NCI-H1930 (cell line): ENCODE measurements at regions not wholly inside any gene's neighbourhood (a gene's known extent, or its start where the extent isn't known, plus 50 kb on each side); places are given as distances from the start of the nearest gene placed in this dataset.

ENCODE experiments used
- DNase-seq, 2 experiments: peaks; one replicate each; lab custom pipeline; 2025; lab: John Stamatoyannopoulos, UW

DNA sequence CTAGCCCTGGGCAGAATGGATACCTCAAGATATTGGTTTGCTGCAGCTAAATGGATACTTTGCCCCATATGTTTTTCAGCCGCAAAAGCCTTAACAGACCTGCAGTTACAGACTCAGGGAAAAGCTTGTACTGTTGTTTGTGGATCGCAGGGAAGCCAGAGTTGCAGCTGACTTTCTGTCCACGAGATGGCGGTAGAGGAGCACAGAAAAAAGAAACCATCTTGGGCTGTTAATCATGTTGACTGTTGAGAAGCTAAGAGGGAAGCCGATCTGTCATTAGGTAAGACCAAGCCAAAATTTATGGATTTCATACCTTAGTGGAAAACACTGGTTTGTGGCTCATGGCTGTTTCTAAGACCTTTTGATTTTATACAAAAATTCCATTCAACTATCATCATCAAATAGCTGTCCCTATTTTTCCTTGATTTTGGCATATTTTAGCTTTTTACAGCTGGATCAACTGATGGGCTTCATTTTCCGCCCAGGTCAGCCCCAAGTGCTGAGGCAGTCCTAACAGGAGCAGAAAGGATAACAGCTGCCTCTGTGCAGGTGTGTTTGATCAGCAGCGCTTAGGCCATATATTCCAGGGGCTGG lies 205.7 kb upstream of the ZPLD1 start:
- peak; percentile 11 to 68 for DNase-seq

DNA sequence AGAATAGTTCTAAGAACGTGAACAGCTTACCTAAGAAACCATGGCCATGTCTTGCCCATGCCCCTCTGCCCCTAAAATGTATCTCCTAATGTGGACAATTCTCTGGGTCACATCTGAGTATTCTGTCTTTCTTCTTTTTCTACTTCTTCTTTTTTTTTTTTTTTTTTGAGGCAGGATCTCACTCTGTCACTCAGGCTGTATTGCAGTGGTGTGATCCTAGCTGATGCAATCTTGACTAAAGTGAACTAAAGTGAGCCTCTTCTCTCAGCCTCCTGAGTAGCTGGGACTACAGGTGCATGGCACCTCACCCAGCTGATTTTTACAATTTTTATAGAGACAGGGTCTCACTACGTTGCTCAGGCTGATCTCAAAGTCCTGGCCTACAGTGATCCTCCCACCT lies 204.8 kb upstream of the ZPLD1 start:
- no peak for DNase-seq

DNA sequence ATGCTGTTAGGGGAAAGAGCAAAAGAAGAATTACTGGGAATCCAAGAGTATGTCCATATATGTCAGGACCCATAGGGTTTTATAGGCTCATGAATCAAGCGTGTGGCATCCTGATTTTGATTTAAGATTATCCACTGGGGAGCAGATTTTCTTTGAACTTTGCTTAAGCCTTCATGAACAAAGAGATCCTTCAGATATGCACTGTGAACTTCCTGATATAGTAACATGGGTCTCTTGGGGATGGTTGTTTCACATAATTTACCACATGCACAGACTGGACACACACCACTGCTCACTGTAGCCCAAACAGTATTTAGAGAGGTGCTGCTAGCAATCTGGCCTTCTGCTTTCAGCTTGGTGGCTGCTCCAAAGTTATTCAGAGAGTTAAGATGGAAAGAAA lies 200.9 kb upstream of the ZPLD1 start:
- DNase-seq = no peak

DNA sequence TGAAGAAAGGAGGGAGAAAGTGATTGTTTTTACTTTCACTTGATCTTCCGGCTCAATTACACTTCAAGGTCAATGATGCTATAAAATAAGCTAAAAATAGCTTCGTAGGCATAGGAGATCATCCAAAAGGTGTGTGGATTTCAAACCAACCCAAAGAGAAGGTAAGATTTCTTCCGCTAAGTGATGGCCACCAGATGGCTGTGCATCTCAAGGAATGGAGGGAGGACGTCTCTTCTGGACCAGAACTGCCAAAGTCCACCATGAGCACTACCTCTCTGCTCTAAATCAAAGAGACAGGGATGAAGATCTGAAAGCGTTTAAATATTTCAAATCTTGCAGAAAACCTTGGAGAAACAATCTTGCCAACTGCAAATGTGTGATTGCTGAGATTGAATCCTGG lies 199.1 kb upstream of the ZPLD1 start:
- no peak for DNase-seq

DNA sequence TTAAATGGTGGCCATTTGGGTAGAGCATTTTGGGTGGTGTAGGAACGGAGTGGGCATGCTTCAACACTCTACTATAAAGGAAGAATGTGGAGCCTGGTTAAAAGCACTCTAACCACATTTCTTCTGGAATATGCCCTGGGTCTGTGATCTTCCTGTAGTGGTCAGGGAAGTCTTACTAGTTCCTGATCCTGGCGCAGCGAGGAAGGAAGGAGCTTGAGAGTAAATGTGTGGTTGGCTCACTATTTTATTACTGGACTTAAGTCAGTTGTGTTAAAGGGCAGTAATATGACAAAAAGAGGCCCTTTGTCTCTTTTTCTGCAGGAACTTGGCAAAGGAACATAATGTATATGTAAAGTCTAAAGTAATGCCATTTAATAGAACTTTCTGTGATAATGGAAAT lies 197.6 kb upstream of the ZPLD1 start:
- no peak for DNase-seq

DNA sequence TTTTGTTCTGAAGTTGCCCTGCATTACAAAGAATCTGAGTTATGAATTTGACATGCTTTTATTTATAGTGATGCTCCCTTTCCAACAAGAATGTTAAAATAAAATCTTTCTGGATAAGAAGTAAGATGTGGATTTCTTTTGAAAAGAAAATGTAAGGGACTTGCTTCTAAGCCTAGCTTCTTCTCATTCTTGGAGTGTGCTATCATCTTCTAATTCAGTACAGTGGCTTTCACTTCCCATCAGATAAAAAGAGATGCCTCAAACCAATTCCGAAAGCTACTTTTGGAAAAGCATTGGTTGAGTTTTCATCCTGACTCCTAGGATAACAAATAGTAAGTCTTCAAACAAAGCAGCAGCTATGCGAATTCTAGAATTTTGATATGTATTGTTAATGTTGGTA lies 197.0 kb upstream of the ZPLD1 start:
- DNase-seq = no peak

DNA sequence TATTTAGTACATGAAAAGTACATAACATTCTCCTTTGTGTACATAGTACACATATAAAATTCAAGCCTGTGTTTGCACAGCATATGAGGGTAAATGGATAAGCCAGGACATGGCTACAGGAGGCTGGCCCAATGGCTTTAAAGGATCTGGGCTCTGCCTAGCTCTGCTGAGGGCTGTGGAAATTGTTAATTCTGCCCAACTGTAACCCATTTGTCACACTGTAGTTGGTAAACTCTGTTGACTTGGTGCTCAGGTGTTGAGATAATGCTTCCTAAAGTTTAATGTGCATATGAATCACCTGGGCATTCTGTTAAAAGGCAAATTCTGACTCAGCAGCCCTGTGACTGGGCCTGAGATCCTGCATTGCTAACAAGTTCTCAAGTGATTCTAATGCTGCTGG lies 196.5 kb upstream of the ZPLD1 start:
- DNase-seq = no peak

DNA sequence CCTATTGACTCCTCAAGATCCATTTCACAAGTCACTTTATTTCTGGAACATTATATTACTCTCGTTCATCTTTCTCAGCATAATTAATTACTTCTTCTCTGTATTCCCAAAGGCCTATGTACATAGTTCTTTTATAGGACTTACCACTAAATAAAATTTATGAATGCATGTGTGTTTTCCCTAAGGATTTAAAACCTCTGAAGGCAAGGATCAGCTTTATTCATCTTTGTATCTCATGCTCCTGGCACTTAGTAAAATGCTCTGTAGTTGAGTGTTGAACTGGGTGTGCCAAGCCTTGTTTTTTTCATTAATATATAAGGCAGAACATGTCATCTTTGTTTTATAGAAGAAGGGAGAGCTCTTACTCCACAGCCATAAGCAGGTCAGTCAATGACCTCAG lies 194.1 kb upstream of the ZPLD1 start:
- no peak for DNase-seq

DNA sequence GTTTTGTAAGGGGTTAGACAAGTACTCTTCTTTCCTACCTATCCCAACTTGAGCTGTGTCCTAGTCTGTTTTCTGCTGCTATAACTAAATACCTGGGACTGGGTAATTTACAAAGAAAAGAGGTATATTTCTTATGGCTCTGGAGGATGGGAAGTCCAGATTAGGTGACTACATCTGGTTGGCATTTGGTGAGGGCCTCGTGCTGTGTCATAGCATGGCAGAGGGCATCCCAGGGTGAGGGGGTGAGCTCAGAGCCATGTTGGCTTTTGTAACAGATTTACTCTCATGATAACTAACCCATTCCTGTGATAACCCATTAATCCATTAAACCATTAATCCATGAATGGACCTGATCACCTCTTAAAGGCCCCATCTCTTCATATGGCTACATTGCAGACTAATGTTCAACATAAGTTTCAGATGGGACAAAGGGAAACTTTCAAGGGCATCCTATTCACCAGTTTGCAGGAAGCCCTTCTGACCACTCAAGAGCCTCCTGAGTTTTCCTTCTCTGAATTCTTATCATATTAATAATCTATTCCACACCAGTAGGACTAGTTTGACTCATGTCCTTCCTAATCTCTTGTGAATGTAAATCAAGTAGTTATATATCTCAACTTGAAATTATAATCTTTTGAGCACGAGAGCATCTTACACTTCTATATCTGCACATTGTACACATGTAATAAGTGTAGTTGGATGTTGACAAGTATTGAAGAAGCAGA lies 185.7 kb upstream of the ZPLD1 start:
- no peak for DNase-seq

DNA sequence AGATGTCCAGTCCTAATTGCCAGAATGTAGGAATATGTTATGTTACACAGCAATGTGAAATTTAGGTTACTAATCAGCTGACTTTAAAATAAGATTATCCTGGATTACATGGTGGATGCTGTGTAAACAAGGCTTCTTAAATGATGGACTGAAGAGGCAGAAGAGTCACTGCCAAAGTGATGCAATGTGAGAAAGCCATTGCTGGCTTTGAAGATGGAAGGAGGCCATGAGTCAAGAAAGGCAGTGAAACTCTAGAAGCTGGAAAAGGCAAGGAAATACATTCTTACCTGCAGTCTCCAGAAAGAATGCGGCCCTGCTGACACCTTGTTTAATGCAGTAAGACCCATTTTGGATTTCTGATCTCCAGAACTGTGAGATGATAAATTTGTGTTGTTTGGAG lies 179.1 kb upstream of the ZPLD1 start:
- no peak for DNase-seq

DNA sequence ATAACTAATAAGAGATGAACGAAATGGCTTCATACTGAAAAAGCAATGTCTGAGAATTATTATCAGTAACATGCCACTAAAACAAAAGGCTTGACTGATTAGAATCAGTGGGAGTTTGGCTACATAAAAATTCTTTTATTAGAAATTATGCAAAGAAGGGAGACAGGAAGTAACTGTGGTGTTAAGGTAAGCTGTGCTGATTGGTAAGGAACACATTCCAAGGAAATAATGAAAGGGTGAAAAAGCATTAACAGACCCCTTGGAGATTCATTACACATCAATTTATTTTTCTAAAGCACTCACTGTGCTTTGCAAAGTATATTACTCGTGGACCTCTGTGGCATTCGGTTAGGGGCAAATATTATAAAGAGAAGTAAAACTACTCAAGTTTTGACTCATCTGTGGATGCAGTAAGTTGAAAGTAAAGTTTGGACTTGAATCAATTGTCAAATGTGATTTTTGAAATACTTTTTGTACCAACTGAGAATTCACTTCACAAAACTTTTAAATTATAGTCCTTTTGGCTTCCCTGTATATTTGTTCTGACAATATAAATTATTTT lies 176.1 kb upstream of the ZPLD1 start:
- DNase-seq = no peak

DNA sequence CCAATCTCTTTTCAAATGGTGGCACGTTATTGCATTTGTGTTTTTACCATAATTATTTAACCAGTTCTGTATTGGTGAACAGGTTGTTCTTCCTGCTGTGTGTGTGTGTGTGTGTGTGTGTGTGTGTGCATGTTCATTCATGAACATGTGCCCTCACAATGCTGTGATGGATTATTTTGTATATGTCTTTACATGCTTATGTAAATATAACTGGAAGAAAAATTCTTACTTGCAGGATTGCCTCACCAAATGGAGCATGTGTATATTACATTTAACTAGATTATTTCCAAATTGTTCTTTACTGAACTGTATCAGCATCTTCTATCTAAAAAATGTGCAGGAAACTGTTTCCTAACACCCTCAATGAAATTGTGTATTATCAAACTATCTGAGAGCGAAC lies 175.2 kb upstream of the ZPLD1 start:
- no peak for DNase-seq

DNA sequence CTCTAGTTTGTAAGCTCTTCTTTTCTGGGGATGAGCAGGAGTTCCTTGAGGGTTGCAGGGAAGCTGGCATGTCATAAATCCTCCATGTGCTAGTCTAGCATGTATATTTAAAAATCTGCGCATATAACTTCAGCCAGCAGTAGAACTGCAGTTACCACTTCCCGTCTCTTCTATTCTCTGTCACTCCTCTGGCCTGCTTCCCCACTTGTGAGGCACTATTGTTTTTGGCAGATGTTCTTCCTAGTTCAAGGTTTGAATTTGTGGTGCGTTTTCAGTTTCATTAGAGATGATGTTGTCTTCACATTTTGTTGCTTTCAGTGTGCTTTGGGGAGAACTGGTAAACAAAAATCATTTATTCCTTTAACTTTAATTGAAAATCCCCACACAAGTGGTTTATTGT lies 169.1 kb upstream of the ZPLD1 start:
- no peak for DNase-seq

DNA sequence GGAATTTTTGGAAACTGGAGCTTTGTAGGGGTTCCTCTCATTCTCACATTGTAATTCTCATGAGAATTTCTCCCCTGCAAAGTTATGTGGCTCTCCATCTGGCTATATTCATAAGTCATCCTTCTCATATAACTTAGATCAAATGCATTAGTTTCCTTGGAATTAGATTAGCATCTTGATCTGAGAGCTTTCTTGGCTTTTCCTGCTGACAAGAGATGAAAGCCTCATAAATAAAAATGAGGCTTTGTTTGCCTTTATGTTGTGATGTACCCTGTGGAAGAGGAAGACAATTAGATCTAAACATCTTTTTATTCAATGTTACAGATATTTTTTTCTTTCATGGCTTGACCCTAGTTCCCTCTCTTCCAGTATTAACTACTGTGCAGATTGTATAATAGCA lies 165.4 kb upstream of the ZPLD1 start:
- no peak for DNase-seq

DNA sequence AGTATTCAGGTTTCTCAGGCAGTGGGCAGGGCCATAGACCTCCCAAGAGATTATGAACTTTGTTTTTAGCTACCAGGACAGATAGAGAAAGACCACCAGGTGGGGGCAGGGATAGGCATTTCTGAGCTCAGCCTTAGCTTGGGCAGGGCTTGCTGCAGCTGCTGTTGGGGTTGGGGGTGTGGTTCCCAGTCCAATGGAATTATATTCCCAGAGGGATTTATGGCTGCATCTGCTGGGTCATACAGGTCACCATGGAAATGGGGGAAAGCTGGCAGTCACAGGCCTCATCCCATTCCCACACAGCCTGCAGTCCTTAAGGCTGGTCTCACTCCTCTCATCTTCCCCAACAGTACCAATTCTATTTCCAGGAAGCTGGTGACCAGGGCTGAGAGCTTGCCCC lies 144.6 kb upstream of the ZPLD1 start:
- no peak for DNase-seq

DNA sequence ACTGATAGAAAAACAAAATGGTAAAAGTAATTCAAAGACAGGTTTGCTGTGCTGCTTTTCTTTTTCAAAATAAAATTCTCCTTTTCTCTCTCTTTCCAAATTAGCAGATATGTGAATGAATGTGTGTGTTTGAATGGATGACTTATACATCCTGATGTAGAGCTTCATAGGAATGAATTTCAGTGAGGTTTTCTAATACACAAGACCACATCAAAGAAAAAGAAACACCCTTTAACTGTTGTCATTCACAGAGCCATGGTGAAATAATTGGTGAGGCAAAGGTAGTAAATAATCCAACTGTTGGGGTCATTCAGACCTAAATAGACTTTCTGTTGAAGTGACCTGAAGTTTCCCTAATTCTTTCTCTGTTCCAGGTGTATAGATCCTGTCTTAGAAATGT lies 139.1 kb upstream of the ZPLD1 start:
- DNase-seq = no peak

DNA sequence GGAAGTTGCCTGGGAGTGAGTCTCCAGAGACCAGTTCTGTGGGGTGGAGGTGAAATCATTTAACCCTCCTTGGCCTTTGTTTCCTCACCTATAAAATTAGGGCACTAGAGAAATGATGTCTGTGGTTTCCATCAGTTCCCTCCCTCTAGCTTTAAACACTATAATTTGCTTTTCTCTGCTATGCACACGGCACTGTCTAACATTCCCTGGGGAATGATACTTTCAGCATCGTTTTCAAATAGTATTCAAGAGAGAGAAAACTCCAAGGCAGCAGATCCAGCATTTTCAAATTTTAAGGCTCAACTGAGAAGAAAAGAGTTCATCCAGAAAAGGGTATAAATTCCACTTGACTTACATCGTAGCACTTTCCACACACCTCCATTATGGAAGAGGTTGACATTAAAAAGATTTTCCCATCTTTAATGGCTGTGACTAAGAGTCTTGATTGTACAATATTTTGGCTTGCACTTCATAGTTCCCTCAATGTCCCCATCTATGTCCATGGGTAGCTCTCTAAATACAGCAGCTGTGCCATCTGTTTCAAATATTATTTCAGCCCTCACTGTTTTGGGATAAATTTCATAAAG lies 137.7 kb upstream of the ZPLD1 start:
- DNase-seq = no peak

DNA sequence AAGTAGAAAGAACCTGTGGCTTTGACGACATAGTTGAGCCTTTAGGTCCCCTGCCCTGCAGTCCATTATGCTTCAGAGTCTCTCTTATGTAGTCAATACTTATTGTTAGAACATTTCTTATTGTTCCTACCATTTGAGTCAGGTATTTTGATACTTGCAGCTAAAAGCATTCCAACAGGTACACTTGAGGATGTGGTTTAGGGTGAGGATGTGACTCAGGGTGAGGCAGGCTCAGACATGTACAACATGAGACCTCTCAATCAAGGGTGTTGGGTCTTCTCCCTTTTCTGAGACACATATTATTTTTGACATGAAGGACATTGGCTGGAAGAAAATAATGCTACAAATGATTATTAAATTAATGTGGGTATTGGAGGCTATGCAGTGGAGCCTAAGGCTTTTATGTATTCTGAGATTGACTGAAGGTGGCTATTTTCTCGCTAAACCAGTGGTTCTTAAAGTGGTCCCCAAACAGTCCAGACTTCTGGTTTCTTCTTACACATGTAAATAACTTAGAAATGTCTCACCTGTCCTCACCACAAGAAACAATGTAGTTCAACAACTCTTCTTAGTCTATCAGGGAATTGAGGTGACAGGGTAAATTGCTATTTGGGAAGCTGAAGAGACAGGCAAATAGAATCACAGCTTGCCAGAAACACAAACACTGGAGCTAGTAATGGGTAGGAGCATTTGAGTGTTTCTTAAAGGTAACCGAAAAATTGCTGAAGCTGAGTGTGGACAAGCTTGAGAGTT lies 135.5 kb upstream of the ZPLD1 start:
- DNase-seq = no peak

DNA sequence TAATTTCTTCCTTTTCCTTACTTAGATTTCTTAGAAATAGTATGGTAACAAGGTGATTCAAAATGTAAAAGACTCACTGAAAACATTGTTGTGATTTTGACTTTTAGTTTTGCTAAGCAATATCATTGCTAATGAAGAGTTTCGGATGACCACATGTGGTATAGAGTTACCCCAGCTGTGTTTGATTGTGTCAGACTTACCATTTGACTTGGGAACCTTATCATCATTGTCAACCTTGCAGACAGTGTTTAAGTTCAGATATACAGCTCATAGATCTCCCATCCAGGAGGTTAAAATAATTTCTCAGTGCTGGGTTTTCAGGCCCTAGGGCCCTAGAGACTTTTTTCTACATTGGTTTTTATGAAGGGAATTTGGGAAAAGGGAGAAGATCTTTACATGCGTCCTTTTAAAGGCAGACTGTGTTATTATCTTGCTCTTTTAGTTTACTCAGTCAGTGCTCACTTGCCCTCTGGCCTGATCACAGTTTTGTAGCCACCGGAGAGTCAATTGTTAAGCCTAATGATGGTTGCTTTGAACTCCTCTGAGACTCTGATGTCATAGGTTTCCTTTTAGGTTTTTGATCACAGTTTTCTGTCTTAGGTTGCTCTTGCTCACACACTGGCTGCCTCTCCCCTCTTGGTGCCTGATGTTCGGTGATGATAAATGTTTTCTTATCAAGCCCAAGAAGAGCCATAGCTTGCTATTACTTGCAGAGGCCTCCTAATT lies 133.5 kb upstream of the ZPLD1 start:
- DNase-seq = no peak

DNA sequence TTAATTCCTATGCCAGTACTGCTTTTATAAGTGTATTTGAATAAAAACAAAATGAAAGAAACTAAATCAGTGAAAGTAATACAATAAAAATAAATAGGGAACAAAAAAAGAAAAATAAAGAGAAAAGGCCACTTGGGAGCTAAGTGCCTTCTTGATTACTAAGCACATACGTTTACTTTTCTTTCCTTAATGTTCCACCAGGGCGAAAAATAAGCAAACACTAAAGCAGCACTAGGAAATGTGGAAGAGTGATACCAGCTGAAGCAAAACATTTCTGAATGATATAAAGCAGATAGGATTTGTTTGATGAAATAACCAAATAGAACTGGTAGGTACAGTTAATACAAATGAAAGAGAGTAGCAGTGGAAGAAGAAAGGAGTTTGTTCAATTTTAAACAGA lies 132.8 kb upstream of the ZPLD1 start:
- no peak for DNase-seq

DNA sequence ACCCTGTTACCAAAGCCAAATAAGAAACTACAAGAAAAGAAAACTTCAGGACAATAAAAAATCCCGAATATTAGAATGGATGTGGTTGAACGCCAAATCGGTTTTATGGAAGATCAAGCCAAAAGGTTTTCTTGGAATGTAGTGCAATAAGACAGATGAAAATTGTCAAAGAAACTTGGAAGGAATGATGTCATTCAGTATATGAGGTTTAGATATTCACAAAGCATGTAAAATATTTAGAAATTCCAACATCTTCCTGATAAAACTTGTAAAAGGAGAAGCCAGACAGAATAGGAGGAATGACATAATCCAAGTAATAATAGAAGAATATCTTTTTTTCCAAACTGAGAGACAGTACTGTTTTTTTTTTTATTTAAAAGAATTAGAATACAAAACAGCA lies 130.3 kb upstream of the ZPLD1 start:
- no peak for DNase-seq

DNA sequence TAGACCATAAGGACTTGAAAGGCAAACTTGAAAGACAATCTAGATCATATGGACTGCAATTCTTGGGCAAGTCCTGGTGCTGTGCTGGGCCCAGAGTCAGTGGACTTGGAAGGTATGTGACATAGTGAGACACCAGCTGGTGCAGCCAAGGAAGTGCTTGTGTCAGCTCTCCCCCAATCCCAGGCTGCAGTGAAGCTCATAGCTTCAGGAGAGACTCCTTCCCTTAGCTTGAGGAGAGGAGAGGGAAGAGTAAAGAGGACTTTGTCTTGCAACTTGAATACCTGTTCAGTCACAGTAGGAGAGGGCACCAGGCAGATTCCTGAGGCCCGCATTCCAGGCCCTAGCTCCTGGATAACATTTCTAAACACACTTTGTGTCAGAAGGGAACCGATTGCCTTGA lies 127.4 kb upstream of the ZPLD1 start:
- DNase-seq = no peak
